GM12892 (cell line): ENCODE measurements at regions not wholly inside any gene's neighbourhood (a gene's known extent, or its start where the extent isn't known, plus 50 kb on each side); places are given as distances from the start of the nearest gene placed in this dataset.

Source experiments
- DNase-seq: peaks from one replicate; pipeline ENCODE4 v3.0.0; 2011; ENCODE audit not compliant: insufficient read length
- FAIRE-seq: peaks from 2 replicates; lab custom pipeline; 2011; peaks lifted over from hg19 to GRCh38; lab: Jason Lieb, UNC
- POLR2A ChIP-seq: IDR thresholded peaks from 2 replicates; pipeline ENCODE4 v1.6.1; 2011; ENCODE audit warnings: low read depth, low read length, control low read depth
- POLR2AphosphoS5 ChIP-seq: IDR thresholded peaks from 2 replicates; pipeline ENCODE4 v1.6.1; 2011; ENCODE audit warnings: low read depth, low read length, control low read depth
- TAF1 ChIP-seq: IDR thresholded peaks from 2 replicates; pipeline ENCODE4 v1.6.1; 2011; ENCODE audit warnings: low read depth, mild to moderate bottlenecking, control low read depth, low read length, borderline replicate concordance

DNA sequence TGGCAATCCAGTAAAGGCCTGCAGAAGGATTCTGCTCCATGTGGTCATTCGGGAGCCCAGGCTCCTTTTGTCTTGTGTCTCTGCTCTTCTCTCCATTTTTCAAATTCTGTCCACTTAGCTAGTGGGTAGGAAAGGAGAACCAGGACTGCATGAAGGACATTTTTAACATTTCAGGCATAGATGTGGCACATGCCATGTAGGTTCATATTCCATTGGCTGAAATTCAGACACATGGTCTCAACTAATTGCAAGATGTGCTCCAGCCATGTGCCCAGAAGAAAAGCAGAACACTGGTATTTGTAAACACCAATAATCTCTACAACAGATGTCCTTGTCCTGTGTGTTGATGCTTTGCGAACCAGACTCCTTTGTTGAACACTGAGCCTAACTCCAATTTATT, 85.2 kb upstream of the WLS start:
- DNase-seq (no peak), FAIRE-seq (no peak)

DNA sequence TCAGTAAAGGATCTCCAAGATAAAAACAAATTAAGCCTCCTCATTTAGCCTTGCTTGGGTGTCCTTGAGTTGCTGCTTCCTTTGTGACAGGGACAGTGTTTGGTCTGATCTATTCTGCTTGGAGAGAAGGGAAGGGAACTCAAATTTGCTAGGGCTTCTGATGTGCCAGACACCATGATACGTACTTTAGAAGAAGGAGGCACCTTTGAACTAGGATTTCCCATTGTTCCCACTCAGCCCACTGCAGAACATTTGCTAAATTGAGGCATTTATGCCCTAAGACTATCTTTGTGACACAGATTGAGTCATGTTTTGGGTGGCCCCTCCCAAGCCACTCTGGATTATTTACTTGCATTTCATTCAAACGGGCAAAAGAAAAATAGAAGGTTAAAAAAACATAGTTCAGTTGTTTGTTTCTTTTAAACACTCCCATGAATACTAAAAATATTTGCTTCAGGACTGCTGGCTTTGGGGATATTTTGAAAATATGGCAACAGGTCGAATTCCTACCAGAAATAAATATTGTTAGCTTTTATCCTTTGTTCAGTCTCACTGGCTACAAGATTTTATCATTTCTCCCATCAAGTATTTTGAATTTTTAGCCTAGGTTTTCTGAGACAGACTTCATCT, 81.9 kb upstream of the WLS start:
- no peak for FAIRE-seq
- TF ChIP-seq TAF1 (no peak), POLR2AphosphoS5 (no peak), POLR2A (no peak)
- no peak for DNase-seq

More for the DNA sequence above, 85.2 kb upstream of the WLS start:
- TF ChIP-seq POLR2AphosphoS5 (no peak), POLR2A (no peak), TAF1 (no peak)

DNA sequence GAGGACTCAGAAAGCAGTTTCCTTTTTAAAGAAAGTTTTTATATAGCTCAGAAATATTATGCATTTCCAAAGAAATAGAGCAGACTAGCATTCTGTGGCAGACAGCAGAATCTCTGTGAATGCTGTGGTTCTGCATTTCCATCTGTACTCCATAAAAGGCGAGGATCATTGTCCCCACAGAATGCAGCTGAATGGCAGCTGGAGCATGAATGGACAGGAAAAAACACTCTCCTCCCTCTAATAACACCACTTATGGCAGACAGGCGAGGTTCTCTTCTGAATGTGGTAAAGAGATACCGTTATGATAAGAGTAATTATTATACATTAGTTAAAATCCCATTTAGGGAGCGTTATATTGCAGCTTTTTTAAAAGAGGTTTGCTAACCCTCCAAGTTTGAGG, 81.4 kb upstream of the WLS start:
- no peak for DNase-seq
- TF ChIP-seq TAF1 (no peak), POLR2A (no peak), POLR2AphosphoS5 (no peak)
- FAIRE-seq, result no peak

DNA sequence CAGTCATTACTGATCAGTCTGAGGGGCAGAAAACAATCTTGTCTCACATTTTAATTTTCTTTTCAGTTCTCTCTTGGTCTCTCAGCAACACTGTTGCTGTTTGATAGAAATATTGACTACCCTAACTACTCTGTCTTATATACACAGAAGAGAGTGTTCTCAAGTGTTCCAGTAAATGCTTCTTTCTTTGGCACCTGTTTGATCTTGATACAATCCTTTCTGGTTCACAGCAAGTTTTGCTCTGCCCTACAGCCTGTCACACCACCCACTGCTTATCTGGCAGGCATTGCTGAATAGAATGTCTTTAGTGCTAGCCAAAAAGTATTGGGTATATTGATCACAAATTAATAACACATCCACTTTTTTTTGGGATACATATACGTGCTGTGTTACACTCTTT, 75.7 kb upstream of the WLS start:
- FAIRE-seq, result no peak
- no peak for TF ChIP-seq TAF1
- no peak for TF ChIP-seq POLR2A
- no peak for TF ChIP-seq POLR2AphosphoS5
- no peak for DNase-seq

DNA sequence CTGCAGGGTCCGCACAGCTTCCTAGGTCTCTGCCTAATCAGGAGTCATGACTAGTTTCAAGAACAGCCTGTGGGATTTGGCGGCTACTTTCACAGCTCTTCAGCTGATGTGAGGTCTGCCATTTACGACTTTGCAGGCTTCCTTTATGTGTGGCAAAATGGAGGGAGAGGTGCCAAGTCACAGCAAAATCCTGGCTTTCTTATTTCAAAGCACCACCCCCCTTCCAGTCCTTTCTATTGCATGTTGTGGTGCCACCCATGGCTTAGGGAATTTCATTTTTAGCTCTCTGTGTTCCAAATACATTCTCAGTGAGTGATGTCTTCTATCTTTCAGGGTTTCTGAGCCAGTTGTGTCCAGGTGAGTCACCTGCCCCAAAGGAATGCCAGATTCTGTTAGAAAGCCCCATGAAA, 75.1 kb upstream of the WLS start:
- no peak for DNase-seq

DNA sequence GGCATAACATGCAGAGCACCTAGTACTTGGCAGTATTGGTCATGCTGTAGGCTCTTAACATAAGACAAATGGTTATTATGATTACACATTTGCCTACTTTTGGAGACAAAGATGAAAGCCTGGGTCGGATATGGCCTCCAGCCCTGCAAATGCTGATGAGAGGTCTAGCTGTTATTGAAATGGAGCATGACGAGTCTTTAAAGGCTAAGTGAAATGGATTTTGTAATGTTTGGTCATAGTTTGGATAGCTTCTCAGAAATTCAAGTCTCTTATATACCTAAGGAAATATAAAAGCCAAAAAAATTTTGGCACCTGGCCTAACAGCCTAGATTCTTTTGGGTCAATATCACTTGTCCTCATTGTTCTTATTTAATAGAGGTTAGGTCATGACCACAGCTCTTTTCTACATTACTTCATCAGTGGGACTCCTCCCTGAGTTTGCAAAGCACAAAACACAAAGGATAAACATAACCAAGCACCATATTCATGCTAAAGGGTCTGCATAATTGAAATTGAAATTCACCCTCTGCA, 69.2 kb upstream of the WLS start:
- FAIRE-seq (no peak), DNase-seq (no peak)
- no peak for TF ChIP-seq TAF1
- TF ChIP-seq POLR2AphosphoS5, result no peak
- no peak for TF ChIP-seq POLR2A

More for the DNA sequence above, 75.1 kb upstream of the WLS start:
- no peak for FAIRE-seq
- TF ChIP-seq POLR2AphosphoS5, result no peak

DNA sequence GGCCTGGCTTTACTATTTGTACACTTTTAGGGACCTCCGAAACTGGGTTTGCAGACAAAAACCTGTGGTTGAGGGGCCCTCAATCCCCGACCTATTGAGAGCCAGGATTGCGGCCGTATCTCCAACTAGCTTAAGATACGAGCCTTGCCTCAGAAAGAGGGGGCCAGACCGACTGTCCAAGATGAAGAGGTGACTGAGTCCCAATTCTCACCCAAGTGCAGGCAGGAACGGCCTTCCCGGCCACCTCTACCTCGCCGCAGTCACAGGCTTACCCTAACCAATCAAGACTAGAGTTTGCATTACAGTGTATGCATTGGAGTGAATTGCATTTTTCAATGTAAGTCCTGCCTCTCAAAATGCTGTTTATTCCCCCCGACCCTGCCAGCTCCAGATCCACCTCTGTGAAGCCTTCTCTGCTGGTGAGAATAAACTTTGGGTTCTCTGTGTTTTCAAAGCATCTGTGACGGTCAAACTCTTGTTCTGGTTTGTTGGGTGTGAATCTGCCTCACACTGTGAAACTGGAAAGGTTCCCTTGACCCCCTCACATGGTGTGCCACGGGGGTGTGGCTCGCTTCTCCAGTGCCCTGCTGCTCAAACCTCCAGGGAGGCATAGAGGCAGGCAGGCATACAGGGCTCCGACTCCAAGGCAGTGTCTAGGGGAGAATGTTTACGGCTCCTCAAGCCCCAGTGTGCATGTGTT, 62.2 kb upstream of the WLS start:
- FAIRE-seq (no peak), DNase-seq (no peak)
- no peak for TF ChIP-seq POLR2AphosphoS5
- TF ChIP-seq POLR2A, result no peak
- TF ChIP-seq TAF1, result no peak

DNA sequence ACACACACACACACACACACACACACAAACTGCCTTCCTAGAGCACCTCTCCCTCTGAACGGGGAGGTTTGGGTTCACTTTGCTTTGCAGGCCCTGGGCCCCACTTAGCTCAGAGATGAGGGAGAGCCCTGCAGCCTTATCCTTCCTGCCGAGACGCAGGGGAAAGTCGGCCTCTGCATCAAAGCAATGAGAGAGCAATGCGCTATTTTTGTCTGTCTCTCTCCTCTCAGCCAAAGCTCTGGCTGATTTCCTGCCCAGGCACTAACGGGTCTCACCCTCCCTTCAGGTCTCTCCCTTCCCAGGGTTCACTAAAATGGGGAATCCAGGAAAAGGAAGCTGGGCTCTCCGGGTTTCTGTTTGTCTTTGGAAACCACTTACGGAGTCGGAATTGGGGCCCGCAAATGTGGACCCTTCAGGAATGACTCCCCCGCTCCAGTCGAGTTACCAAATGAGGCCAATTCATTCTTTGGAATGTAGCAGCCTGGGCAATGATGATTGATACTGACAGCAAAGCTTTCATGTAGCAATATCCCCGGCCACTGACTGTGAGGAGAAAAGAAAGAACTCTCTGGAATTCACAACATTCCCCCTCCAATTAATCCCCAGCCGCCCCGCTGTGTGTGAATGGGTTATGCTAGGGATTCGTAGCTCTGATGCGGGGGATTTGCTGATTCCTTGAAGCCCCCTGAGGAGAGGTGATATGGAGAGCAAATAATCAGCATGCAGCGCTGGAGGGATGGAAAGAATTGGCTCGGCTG, 61.5 kb upstream of the WLS start:
- TF ChIP-seq POLR2AphosphoS5 (no peak), TAF1 (no peak), POLR2A (no peak)
- FAIRE-seq (no peak), DNase-seq (no peak)

DNA sequence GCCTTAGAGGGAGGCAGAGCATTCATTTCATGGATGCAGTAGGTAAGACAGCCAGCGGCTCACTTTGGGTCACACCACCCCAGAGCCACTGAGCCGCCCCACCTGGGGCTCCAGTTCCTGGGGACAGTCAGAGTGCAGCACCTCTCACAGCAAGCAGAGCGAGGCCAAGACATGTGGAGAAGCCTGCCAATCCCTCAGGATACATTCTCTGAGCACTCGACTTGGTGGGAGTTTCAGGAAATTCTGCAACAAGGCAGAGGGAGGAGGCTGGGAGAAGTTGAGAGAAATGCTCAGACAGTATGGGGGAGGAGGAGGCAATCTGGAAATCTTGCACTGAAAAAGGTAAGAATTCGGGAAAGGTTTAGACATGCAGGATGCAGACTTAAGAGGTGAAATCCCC, 60.8 kb upstream of the WLS start:
- TF ChIP-seq POLR2AphosphoS5 (no peak), POLR2A (no peak), TAF1 (no peak)
- FAIRE-seq (no peak), DNase-seq (no peak)

DNA sequence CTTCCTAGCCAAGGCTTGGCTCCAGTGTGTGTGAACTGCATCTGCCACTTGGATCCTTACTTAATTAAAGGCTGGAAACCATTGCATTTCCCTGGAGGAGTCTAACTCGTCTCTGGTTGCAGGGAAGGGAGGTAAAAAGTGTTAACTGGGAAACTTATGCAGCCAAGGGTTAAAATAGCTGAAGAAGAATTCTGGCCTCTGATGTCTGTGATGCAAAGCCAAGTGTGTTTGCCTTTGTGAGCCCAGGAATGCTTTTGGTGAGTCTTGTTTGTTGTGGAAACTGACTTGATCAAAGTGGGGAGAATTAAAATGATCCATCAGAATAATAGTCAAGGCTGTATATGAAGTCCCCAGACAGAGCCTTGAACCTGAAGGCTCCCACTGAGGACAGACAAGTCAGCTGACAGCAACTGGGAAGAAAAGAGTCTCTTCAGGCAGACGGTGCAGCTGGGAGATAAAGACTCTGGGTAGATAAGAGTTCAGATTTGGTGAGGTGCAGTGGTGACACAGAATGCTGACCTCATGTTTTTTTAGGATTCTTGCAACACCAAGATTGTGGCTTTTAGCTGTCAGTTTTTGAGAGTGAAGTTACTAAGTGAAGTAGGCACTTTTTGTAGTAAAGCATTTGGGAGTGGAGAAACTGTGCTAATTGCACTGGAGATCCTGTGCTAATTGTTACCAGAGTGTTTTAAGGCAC, 59.5 kb upstream of the WLS start:
- FAIRE-seq (no peak), DNase-seq (no peak)

DNA sequence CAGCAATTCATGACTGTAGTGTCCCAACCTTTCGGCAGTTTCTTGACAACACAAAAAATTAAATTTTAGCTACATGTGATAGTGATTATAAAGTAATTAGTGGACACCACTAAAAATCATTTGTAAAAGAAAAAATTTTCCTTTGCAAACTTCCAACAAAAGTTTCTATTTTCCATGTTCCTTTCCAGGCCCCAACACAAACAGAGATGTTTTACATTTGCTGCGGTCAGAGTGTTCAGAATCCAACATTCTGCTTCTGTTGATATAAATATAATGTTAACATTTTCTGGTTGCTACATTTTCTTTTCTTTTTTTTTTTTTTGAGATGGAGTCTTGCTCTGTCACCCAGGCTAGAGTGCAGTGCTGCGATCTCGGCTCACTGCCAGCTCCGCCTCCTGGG, 54.9 kb upstream of the WLS start:
- no peak for TF ChIP-seq POLR2A
- no peak for TF ChIP-seq TAF1
- TF ChIP-seq POLR2AphosphoS5, result no peak
- FAIRE-seq, result no peak
- DNase-seq, result no peak

More for the DNA sequence above, 59.5 kb upstream of the WLS start:
- no peak for TF ChIP-seq TAF1
- no peak for TF ChIP-seq POLR2AphosphoS5
- TF ChIP-seq POLR2A, result no peak

DNA sequence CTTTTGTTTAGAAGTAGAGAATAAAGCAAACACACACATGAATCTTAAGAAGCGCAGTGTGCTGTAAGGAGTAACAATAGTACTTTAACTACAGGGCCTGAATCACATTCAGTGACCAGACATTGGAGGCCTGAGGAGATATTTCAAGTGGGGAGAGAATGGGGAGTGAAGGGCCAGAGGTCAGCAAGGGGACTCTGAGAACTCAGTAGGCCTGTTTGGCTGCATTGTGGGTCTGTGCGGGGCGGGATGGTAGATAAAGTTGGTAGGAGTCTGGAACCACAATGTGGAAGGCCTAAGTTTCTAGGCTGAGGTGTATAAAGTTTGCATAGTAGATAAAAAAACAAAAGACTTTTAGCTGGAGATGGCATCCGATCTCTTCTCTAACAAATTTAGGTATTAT, 52.7 kb upstream of the WLS start:
- TF ChIP-seq TAF1, result no peak
- TF ChIP-seq POLR2AphosphoS5, result no peak
- TF ChIP-seq POLR2A, result no peak
- DNase-seq (no peak), FAIRE-seq (no peak)
